Stomach (tissue), 4 donors: ENCODE measurements at regions not wholly inside any gene's neighbourhood (a gene's known extent, or its start where the extent isn't known, plus 50 kb on each side); places are given as distances from the start of the nearest gene placed in this dataset.

Experiments used
- CTCF ChIP-seq, 7 experiments: fragments of 450-650 bp in 4 of 7; fragments of 200-600 bp in 3 of 7; sonication (generic) in 3 of 7; IDR thresholded peaks; one replicate each; pipeline ENCODE4 v1.5.1; 2016 to 2019; ENCODE audit warnings: antibody characterized with exemption in 7 of 7, control low read depth in 2 of 7, mild to moderate bottlenecking in 1 of 7
- POLR2A ChIP-seq, 4 donors: fragments of 450-650 bp; IDR thresholded peaks; one replicate each; pipeline ENCODE4 v1.6.1; 2016; ENCODE audit warnings: antibody characterized with exemption in 4 of 4, control low read depth in 2 of 4, mild to moderate bottlenecking in 1 of 4, moderate library complexity in 1 of 4
- POLR2AphosphoS5 ChIP-seq, 3 donors: sonication (generic); formaldehyde crosslinking; IDR thresholded peaks; one replicate each; pipeline ENCODE4 v1.6.1; 2016; ENCODE audit warnings: antibody characterized with exemption in 3 of 3

- TF ChIP-seq CTCF (IDR thresholded peaks at IDR 0.05) (no peak), POLR2AphosphoS5 (IDR thresholded peaks at IDR 0.05) (no peak), POLR2A (IDR thresholded peaks at IDR 0.05) (no peak)
Measured at GRCh38 chr2:53131416-53131815, 636.2 kb upstream of the CHAC2 start.
